HG03066 (cell line): ENCODE measurements at regions not wholly inside any gene's neighbourhood (a gene's known extent, or its start where the extent isn't known, plus 50 kb on each side); places are given as distances from the start of the nearest gene placed in this dataset.

Experiments used
- ATAC-seq: cut with Tn5 transposase; IDR thresholded peaks from one replicate; pipeline ENCODE4 v1.9.1; 2021; ENCODE audit warnings: low read depth; ENCODE audit not compliant: unreplicated experiment

DNA sequence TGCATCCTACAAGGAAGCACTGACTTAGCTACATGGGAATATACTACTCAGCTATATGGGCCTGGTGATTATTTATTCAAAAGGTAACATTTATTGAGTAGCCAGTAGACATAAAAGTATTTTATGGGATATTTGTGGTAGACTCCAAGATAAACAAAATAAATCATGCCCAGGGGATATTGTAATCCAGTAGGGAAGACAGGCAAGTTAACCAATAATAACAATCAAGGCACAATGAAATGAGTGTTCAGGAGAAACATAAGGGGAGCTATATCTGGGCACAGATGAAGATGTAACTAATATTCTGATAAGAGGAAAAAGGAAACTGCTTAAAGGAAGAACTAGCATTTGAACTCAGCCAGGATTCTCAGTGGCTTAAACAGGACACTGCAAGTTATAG, 161.4 kb upstream of the MTNR1B start:
- no peak for ATAC-seq

DNA sequence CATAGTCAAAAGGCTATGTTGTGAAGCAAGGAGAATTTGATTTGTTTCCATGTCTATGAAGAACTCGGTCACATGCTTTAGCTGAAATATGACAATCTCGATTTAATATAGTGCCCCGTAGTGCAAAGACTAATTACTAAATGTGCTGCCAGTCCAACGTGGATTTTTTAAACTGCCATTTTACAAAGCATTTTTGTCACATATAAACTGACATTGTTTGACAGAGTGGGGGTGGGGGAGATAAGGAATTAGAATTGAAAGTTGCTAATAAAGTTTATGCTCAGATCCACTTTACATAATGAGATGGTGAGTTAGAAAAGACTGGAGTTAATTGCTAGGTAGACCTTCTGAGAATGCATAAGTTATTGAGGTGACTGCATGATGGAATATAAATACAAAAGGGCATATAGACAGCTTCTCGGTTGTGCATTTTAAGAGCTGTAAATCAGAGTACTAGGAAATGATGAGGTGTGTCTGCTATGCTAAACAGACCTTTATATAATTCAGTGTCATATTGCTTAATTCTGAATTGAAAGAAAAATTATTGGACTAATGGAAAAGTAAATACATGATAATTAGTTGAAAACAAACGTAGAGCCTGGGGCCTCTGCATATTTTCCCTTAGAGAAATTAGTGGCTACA, 158.9 kb upstream of the MTNR1B start:
- no peak for ATAC-seq

GRCh38 chr11:92811341-92811740, 158.1 kb upstream of the MTNR1B start:
- ATAC-seq, result no peak

DNA sequence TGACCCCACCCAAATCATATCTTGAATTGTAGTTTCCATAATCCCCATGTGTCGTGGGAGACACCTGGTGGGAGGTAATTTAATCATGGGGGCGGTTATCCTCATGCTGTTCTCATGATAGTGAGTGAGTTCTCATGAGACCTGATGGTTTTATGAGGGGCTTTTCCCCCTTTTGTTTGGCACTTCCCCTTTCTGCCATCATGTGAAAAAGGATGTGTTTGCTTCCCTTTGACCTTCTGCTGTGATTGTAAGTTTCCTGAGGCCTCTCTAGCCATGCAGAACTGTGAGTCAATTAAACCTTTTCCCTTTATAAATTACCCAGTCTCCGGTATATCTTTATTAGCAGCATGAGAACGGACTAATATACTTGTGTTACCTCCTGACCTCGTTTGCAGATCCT, 156.6 kb upstream of the MTNR1B start:
- ATAC-seq, result no peak

DNA sequence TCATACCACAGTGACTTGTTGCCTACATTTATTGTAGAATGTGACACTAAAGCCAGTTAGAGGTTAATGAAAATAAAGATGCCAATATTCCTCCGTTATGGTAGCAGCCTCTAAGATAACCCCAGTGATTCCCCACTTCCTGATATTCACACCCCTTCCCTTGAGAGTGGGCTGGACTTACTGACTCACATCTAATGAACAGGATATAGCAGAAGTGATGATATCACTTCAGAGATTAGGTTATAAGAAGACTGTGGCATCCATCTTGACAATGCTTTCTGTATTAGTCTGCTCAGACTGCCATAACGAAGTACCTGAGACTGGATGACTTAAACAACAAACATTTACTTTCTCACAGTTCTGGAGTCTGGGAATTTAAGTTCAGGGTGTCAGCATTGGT, 149.6 kb upstream of the MTNR1B start:
- no peak for ATAC-seq

GRCh38 chr11:92820860-92821259, 148.6 kb upstream of the MTNR1B start:
- ATAC-seq, result no peak

DNA sequence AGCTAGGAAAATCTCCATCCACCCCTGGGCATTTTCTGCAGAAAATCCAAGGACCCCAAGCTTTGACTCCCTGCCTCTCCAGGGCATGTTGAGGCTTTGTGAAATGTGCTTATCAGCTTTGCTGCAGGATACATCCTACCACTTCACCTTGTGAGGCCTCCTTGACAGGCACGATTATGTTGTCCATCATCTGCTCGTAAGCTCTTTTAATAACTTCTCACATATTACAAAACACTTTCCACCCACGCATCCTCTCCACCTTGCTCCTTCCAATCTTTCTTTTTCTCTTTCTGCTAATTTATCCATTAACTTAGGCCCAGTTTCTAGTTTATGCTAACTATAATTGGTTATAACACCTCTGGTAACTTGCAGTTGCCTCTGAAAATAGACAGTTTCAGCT, 147.0 kb upstream of the MTNR1B start:
- ATAC-seq, result no peak

DNA sequence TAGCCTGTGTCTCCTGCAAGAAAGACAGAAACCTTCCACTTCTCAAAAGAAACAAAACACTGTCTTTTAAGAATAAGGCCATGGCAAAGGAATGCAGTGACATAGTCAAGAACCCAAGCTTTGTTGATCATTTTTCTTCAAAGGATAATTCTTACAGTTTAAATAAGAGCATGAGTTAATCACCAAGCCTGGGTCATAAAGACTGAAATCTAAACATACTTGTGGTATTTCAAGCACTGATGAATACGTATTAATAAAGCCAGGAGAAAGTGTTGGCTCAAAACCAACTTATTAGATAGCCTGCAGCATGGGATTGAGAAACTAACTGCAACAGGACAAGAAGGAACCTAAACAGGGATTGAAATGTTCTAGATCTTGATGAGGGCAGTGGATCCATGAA, 143.3 kb upstream of the MTNR1B start:
- no peak for ATAC-seq

GRCh38 chr11:92826603-92827002, 142.8 kb upstream of the MTNR1B start:
- no peak for ATAC-seq

- ATAC-seq, result no peak
These were observed 142.3 kb upstream of the MTNR1B start for GRCh38 chr11:92827132-92827531.

GRCh38 chr11:92828556-92828955, 140.9 kb upstream of the MTNR1B start:
- no peak for ATAC-seq

DNA sequence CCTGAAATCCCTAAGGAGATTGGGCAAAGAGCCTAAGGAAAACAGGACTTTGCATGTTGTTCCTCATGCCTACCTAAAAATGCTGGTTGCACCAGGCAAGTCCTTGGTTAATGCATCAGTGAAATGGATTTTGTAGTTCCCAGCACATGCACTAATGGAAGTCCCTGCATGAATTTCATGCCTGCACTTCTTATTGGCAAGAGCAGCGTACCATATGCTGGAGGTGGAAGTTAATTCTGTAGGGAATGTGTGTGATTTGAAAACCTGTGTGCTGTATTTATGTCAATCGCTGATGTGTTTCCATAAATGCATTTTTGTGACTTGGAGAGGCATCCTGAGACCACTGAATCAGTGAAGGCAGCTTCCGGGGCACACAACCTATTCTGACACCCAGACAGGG, 140.3 kb upstream of the MTNR1B start:
- no peak for ATAC-seq

DNA sequence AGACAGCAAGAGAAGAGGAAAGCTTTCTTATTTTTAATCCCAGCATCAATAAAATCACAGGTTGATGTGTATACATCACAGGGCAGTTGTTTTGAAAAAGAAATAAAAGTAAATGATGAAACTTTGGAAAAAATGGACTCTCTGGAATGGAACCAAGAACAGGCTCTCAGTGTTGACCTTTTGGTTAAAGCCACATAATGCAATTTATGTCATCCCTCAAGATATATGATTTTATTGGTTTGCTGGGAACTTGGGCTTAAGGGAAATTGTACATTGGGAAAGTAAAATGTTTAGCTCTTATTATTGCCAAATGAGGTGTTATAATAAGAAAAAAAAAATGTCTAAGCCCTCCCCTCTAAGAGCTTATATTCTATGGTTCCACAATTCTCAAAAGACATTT, 139.8 kb upstream of the MTNR1B start:
- ATAC-seq, result no peak

DNA sequence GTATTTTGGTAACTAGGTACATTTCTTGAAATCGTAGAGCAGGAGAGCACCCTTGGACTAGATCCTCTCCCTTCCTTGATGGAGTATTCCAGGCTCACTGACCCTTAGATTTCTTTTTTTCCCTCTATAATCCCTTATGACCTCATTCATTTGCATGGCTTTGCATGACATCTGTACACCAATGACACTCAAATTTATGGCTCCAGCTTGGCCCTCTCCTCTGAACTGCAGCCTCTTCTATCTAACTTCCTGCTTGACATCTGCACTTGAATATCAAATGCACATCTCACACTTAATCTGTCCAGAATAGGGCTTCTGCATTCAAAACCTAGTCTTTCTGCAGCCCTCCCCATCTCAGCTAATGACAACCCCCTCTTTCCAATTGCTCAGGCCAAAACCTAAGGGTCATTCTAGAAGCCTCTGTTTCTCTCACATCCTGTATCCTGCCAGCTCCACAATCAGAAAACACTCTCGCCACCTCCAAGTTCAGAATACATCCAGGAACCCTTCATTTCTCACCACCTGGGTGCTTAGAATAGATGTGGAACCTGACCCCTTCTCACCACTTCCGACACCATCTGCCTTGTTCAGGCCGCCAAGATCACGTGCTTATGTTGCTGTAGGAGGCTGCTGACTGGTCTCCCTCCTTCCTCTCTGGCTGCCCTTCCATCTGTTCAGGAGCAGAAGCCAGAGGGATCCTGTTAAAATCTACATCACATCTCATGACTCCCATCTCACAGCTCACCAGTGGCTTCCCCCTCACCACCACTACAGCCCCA, 138.9 kb upstream of the MTNR1B start:
- no peak for ATAC-seq

GRCh38 chr11:92834296-92835020, 135.0 kb upstream of the MTNR1B start:
- ATAC-seq, result no peak

DNA sequence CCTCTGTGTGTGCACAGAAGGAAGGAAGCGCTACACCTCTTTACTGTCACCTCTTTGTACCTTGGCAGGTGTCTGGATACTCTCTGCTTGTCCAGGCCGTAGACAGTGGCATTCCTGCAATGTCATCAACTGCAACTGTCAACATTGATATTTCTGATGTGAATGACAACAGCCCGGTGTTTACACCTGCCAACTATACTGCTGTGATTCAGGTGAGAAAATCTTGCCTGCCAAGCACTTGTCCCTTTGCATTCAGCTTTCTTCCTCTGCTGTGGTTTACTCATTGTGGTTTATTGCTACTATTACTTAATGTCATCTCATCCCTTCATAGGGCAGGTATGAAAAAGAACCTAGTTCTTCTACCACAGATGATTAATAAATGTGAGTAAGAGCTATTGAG, 131.9 kb upstream of the MTNR1B start:
- ATAC-seq, result no peak

DNA sequence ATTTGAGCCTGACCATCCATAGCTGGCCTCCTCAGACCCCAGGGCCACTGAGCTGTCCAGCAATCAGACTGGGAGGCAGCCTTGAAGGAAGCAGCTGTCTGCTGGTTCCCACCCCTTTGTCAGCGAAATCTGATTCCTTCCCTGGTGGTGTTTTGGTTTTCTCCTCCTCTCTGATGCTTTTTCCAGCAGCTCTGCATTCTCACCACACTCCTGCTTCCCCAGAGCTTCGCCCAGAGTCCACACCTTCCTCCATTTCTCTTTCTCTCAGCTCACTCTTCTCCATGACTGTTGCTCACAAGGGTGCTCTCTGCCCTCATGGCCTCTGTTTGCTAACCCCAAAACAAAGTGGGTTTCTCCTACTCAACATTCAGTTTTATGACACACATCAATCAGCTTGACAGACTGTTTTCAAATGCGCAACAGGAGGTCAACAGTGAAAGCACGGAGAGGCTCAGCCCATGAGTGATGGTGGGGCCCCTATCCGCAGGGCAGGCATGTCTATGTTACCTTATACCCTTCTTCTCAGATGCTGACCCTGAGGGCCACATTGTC, 130.6 kb upstream of the MTNR1B start:
- no peak for ATAC-seq

- no peak for ATAC-seq
These were observed 130.0 kb upstream of the MTNR1B start for GRCh38 chr11:92839450-92839849.

GRCh38 chr11:92841719-92842118, 127.7 kb upstream of the MTNR1B start:
- no peak for ATAC-seq

GRCh38 chr11:92843455-92843854, 126.0 kb upstream of the MTNR1B start:
- no peak for ATAC-seq

GRCh38 chr11:92844197-92844596, 125.3 kb upstream of the MTNR1B start:
- ATAC-seq, result no peak
